AG04450 (cell line): ENCODE measurements at regions not wholly inside any gene's neighbourhood (a gene's known extent, or its start where the extent isn't known, plus 50 kb on each side); places are given as distances from the start of the nearest gene placed in this dataset.

Source experiments
- CTCF ChIA-PET: fragments of 300-600, 350-600 bp; formaldehyde crosslinking; extraction: SDS; loops from one replicate; lab custom pipeline; 2022; ENCODE audit warnings: antibody characterized with exemption, inconsistent platforms; lab: Charles Lee
- POLR2A ChIA-PET: fragments of 350-600 bp; formaldehyde crosslinking; extraction: SDS; loops from one replicate; lab custom pipeline; 2021; ENCODE audit warnings: antibody characterized with exemption, inconsistent platforms; lab: Yijun Ruan, JAX
- DNase-seq: peaks from one replicate; pipeline ENCODE4 v3.0.0-alpha.2; 2011; ENCODE audit warnings: low read depth, low spot score
- H3K27ac ChIP-seq: one replicate; pipeline ENCODE4 v1.5.1; 2012; ENCODE audit warnings: low read depth, low read length, control low read depth
- H3K27me3 ChIP-seq: one replicate; pipeline ENCODE4 v1.6.0; 2012; ENCODE audit warnings: low read length; ENCODE audit not compliant: control insufficient read depth, insufficient read depth
- H3K4me3 ChIP-seq: 2 replicates; pipeline ENCODE4 v1.5.1; 2011; ENCODE audit warnings: mild to moderate bottlenecking, low read depth, low read length, control low read depth
- H3K9me3 ChIP-seq: 2 replicates; pipeline ENCODE4 v1.5.1; 2012; ENCODE audit warnings: low read length; ENCODE audit not compliant: control insufficient read depth, insufficient read depth
- CTCF ChIP-seq: IDR thresholded peaks from 2 replicates; pipeline ENCODE4 v1.5.1; 2011; ENCODE audit warnings: low read depth, low read length, control low read depth, inconsistent platforms

GRCh38 chr6:79803917-79804316 lies 143.4 kb downstream of the ELOVL4 start:
- CTCF ChIA-PET, result no interaction called here

GRCh38 chr6:79802657-79803300 lies 144.6 kb downstream of the ELOVL4 start:
- CTCF ChIA-PET, result interaction anchor here (2.1 kb wide), 1 partner anchor 11 kb away, joined by 7 read pairs; no protein-coding TSS in a partner anchor
- DNase-seq, result no peak
- no peak overlapping the region for H3K4me3 ChIP-seq
- POLR2A ChIA-PET, result no interaction called here
- no peak overlapping the region for H3K27ac ChIP-seq
- H3K27me3 ChIP-seq, result no peaks in the 10 kb centered on the region
- TF ChIP-seq CTCF, result no peak
- no peaks in the 10 kb centered on the region for H3K9me3 ChIP-seq

More at GRCh38 chr6:79803917-79804316, 143.4 kb downstream of the ELOVL4 start:
- no peak for TF ChIP-seq CTCF
- Histone ChIP-seq H3K9me3 (no peaks in the 10 kb centered on the region), H3K27me3 (no peaks in the 10 kb centered on the region), H3K4me3 (no peak overlapping the region), H3K27ac (no peak overlapping the region)
- DNase-seq, result no peak
- POLR2A ChIA-PET, result no interaction called here

- Histone ChIP-seq H3K27me3 (no peaks in the 10 kb centered on the region), H3K9me3 (no peaks in the 10 kb centered on the region), H3K4me3 (no peak overlapping the region), H3K27ac (no peak overlapping the region)
- no peak for DNase-seq
- ChIA-PET POLR2A (no interaction called here), CTCF (interaction anchor here (1.9 kb wide), 1 partner anchor 67 kb away, joined by 4 read pairs; no protein-coding TSS in a partner anchor)
- no peak for TF ChIP-seq CTCF
Observed at GRCh38 chr6:79801362-79801761, 146.0 kb downstream of the ELOVL4 start.

- H3K9me3 ChIP-seq, result no peaks in the 10 kb centered on the region
- DNase-seq, result no peak
- H3K27me3 ChIP-seq, result no peaks in the 10 kb centered on the region
- ChIA-PET CTCF (no interaction called here), POLR2A (no interaction called here)
- H3K4me3 ChIP-seq, result no peak overlapping the region
- TF ChIP-seq CTCF, result no peak
- no peak overlapping the region for H3K27ac ChIP-seq
Observed at GRCh38 chr6:79798841-79799240, 148.5 kb downstream of the ELOVL4 start.

GRCh38 chr6:79797912-79798311 lies 149.4 kb downstream of the ELOVL4 start:
- no peak overlapping the region for H3K4me3 ChIP-seq
- no peak overlapping the region for H3K27ac ChIP-seq
- H3K27me3 ChIP-seq, result no peaks in the 10 kb centered on the region
- no peak for DNase-seq
- ChIA-PET POLR2A (no interaction called here), CTCF (no interaction called here)
- no peaks in the 10 kb centered on the region for H3K9me3 ChIP-seq
- TF ChIP-seq CTCF, result no peak
